ENCODE measurements at regions not wholly inside any gene's neighbourhood (a gene's known extent, or its start where the extent isn't known, plus 50 kb on each side); places are given as distances from the start of the nearest gene placed in this dataset.

DNA sequence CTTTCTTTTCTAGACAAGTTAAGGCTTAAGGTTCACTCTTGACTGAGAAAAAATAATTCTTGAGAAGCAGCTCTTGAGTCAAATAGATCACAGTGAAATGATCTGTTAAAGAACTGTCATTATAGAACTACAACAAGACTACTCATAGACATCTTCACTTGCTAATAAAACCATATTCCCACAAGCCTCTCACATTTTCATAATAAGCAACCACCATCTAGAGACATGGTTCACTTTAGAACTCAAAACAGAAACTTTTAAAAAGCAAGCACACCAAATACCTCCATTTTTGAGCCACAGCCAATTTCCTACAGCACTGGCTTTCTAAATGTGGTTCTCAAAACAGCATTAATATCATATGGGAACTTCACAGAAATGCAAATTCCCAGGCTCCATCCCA is 309.5 kb downstream of the TMA16 start:
- CTCF ChIA-PET, result interaction anchor here (0.7 kb wide), 1 partner anchor 362 kb away, joined by 3 read pairs; no protein-coding TSS in a partner anchor
- intact Hi-C loops (cut with micrococcal nuclease), result no loop called here
- Mint-ChIP-seq H3K27ac (no peak overlapping the region), H3K4me1 (ENCODE audit: low read depth) (no peaks in the 10 kb centered on the region), H3K9me3 (no peaks in the 10 kb centered on the region), H3K27me3 (peaks cover 2% of the 10 kb centered on the region), H3K4me3 (no peak overlapping the region), H3K36me3 (no peaks in the 10 kb centered on the region)
- POLR2A ChIA-PET, result no interaction called here
- DNase-seq, result no peak

DNA sequence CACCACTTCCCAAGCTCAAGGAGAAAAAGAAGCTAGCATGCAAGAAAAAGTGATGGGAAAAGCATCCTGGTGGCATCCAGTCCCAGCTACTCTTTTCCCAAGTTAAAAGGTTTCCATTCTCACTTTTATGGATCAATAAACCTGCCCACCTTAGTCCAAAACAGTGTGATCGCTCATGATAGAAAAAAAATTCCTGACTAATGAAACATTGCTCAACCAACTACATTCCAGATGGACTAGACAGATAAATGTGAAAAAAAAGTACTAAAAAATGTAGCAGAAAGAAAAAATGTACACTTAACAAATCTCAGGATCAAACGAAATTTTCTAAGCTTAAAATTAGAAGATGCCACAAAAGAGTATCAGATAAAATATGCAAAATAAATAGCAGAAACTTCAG is 312.2 kb downstream of the TMA16 start:
- ChIA-PET CTCF (no interaction called here), POLR2A (no interaction called here)
- H3K4me3 Mint-ChIP-seq, result no peak overlapping the region
- intact Hi-C loops (cut with micrococcal nuclease), result no loop called here
- H3K36me3 Mint-ChIP-seq, result no peaks in the 10 kb centered on the region
- no peak for DNase-seq
- no peaks in the 10 kb centered on the region for H3K4me1 Mint-ChIP-seq (ENCODE audit: low read depth)
- no peaks in the 10 kb centered on the region for H3K9me3 Mint-ChIP-seq
- peaks cover 2% of the 10 kb centered on the region for H3K27me3 Mint-ChIP-seq
- no peak overlapping the region for H3K27ac Mint-ChIP-seq

DNA sequence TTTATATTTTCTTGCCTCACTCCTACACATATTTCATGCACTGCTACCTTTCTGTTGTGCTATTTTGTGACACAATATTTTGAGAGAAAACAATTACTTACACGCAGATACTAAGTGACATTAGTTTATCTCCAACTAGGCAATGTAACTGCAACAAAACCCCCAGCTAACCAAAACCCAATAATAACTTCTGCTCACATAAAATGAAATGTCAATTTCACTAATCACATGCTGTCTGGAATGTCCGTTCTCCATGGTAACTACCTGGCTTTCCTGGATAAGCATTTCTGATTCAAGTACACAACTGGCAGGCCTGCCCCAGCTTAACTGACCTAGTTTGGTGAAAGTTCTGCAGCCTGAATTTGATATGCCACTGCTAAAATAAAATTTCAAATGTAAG is 313.5 kb downstream of the TMA16 start:
- no peaks in the 10 kb centered on the region for H3K36me3 Mint-ChIP-seq
- intact Hi-C loops (cut with micrococcal nuclease), result no loop called here
- no peaks in the 10 kb centered on the region for H3K4me1 Mint-ChIP-seq (ENCODE audit: low read depth)
- H3K27ac Mint-ChIP-seq, result no peak overlapping the region
- peaks cover 2% of the 10 kb centered on the region for H3K27me3 Mint-ChIP-seq
- ChIA-PET POLR2A (no interaction called here), CTCF (no interaction called here)
- no peaks in the 10 kb centered on the region for H3K9me3 Mint-ChIP-seq
- no peak for DNase-seq
- H3K4me3 Mint-ChIP-seq, result no peak overlapping the region

DNA sequence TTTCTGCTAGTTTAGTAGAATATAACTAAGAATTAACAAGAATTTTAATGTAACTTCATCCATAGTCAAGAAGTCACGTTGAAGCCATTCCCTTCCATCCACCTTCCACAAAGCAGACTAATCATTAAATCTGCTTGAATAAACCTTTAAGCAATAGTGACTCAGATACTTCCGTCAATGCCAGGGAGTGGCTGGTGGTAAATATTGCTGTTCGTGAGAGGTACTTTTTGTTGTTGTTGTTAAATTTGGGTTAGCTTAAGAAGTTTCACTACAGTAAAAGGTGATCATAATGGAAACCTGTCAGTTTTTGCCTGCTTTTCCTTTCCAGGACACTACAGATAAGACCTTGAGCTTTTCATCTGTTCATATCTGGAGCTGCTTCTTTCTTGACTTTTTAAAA is 316.3 kb downstream of the TMA16 start:
- no peaks in the 10 kb centered on the region for H3K4me1 Mint-ChIP-seq (ENCODE audit: low read depth)

DNA sequence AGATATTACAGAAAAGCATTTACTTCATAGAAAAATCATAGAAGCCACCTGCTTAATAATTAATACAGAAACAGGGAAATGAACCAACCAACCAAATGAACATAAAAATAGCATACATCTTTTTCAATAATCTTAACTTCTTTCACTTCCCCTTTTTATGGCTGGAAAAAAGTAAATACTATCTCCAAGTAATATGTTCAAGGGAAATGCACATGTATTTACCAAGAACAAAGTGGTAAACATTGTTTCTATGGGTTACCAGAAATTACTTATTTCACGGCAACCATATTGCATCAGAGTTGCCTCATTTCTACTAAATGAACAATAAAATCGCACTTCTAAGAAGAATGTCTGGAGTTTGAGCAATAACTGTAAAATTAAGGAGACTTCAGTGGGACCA is 321.3 kb downstream of the TMA16 start:
- POLR2A ChIA-PET, result no interaction called here
- Mint-ChIP-seq H3K27ac (no peak overlapping the region), H3K4me1 (ENCODE audit: low read depth) (no peaks in the 10 kb centered on the region), H3K4me3 (no peak overlapping the region), H3K36me3 (no peaks in the 10 kb centered on the region), H3K9me3 (no peaks in the 10 kb centered on the region), H3K27me3 (no peaks in the 10 kb centered on the region)
- intact Hi-C loops (cut with micrococcal nuclease), result no loop called here
- CTCF ChIA-PET, result no interaction called here
- no peak for DNase-seq

More for the DNA sequence above, 316.3 kb downstream of the TMA16 start:
- no peak overlapping the region for H3K27ac Mint-ChIP-seq
- no peaks in the 10 kb centered on the region for H3K9me3 Mint-ChIP-seq
- peaks cover 2% of the 10 kb centered on the region for H3K27me3 Mint-ChIP-seq
- no peaks in the 10 kb centered on the region for H3K36me3 Mint-ChIP-seq
- ChIA-PET POLR2A (no interaction called here), CTCF (no interaction called here)
- no peak overlapping the region for H3K4me3 Mint-ChIP-seq
- no peak for DNase-seq
- intact Hi-C loops (cut with micrococcal nuclease), result no loop called here

DNA sequence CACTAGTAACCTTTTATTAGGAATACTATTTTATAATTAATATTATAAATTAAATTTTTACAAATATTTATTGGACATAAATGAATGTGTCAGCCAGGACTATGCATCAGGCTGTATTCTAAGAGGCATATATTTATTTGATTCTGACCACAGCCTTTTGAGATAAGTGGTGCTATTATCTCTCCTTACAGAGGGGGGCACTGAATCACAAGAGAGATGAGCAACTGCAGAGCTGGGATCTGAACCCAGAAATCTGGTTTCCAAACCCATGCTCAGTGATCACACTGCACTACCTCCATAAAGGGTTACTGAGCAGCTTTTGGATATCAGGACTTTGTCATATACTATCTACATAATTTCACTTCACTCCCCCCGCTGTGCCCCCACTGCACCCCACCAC is 322.0 kb downstream of the TMA16 start:
- Mint-ChIP-seq H3K9me3 (no peaks in the 10 kb centered on the region), H3K36me3 (no peaks in the 10 kb centered on the region), H3K4me1 (ENCODE audit: low read depth) (no peaks in the 10 kb centered on the region), H3K27me3 (no peaks in the 10 kb centered on the region), H3K4me3 (no peak overlapping the region), H3K27ac (no peak overlapping the region)
- no peak for DNase-seq
- ChIA-PET CTCF (no interaction called here), POLR2A (no interaction called here)
- intact Hi-C loops (cut with micrococcal nuclease), result no loop called here

DNA sequence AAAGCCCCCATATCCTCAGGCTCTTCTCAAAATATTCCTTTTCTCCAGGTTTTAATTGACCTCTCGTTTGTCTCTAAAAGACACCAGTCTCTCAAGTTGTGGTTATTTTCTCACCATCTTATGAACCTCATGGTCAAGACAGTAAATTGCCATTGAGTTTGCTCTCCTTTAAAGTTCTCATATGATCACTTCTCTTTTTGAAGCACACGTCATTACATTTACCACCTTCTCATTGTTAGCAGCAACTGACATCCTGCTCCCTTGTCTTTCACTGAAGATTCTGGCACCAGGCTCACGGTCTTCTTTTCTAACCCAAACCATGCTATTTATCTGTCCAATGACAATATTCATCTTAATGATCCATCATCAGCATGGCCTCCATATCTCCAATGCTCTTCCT is 324.2 kb downstream of the TMA16 start:
- ChIA-PET CTCF (no interaction called here), POLR2A (no interaction called here)
- intact Hi-C loops (cut with micrococcal nuclease), result no loop called here
- H3K4me1 Mint-ChIP-seq (ENCODE audit: low read depth), result no peaks in the 10 kb centered on the region
- H3K27me3 Mint-ChIP-seq, result no peaks in the 10 kb centered on the region
- no peaks in the 10 kb centered on the region for H3K36me3 Mint-ChIP-seq
- H3K4me3 Mint-ChIP-seq, result no peak overlapping the region
- no peaks in the 10 kb centered on the region for H3K9me3 Mint-ChIP-seq
- DNase-seq, result no peak
- no peak overlapping the region for H3K27ac Mint-ChIP-seq

DNA sequence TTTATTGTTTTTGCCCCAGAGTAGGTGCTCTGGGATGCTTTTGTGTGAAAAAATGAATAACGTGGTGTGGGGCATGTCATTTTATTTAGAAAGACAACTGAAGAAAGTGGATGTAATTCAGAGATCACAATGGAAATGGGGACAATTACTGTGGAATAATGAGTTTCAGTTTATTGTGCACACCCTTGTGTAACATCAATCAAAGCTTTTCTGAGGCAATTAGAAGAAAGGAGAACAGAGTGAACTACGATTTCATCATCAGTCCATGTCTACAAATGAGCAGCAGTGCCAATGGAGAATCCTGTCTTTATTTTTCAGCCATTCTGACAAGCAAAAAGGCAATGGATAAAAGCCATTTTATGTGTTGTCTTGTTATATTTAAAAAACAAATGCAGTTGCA is 339.2 kb downstream of the TMA16 start:
- ChIA-PET POLR2A (no interaction called here), CTCF (no interaction called here)
- intact Hi-C loops (cut with micrococcal nuclease), result no loop called here
- H3K9me3 Mint-ChIP-seq, result no peaks in the 10 kb centered on the region
- H3K4me3 Mint-ChIP-seq, result no peak overlapping the region
- DNase-seq, result no peak
- H3K4me1 Mint-ChIP-seq (ENCODE audit: low read depth), result no peaks in the 10 kb centered on the region
- no peaks in the 10 kb centered on the region for H3K27me3 Mint-ChIP-seq
- H3K27ac Mint-ChIP-seq, result no peak overlapping the region
- H3K36me3 Mint-ChIP-seq, result no peaks in the 10 kb centered on the region

DNA sequence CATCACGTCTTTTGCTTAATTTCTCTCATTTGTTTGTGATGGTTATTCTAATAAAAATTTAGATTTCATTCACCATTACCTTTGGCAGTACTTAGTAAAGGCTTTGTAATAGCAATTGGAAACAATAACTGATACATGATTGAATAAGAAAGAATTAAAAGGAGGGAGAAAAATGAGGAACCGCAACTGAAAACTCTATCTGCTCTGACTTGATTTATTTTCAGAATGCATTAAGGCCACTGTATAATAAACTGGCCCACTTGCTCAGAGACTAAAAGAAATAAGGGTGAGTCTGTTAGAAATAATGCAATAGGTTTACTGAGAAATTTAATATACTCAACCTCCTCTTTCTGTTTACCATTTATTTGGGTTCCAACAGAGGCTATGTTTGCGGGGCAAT is 351.5 kb downstream of the TMA16 start:
- no peaks in the 10 kb centered on the region for H3K4me1 Mint-ChIP-seq (ENCODE audit: low read depth)
- H3K27me3 Mint-ChIP-seq, result no peaks in the 10 kb centered on the region
- H3K9me3 Mint-ChIP-seq, result no peaks in the 10 kb centered on the region
- POLR2A ChIA-PET, result no interaction called here
- DNase-seq, result no peak
- CTCF ChIA-PET, result no interaction called here
- intact Hi-C loops (cut with micrococcal nuclease), result no loop called here
- H3K36me3 Mint-ChIP-seq, result no peaks in the 10 kb centered on the region
- H3K27ac Mint-ChIP-seq, result no peak overlapping the region
- H3K4me3 Mint-ChIP-seq, result no peak overlapping the region

DNA sequence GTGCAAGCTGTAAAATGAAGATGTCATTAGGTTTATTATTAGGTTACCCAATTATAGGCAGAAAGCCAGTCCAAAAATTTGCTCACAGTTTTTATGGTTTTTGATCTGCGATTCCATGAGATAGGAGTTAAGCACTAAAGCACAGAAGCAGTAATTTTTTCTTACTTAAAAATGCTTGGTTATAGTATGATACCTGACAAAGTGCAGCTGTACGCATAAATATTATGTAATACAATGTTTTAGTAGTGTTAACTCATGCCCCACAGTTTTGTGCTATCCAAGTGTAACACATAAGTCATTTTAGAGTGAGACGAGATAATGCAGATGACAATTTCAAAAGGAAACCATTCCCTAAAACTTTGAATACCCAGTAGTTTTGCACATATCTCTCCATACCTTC is 357.8 kb downstream of the TMA16 start:
- ChIA-PET CTCF (no interaction called here), POLR2A (no interaction called here)
- Mint-ChIP-seq H3K4me1 (ENCODE audit: low read depth) (no peaks in the 10 kb centered on the region), H3K27me3 (no peaks in the 10 kb centered on the region), H3K9me3 (no peaks in the 10 kb centered on the region), H3K36me3 (no peaks in the 10 kb centered on the region), H3K27ac (no peak overlapping the region), H3K4me3 (no peak overlapping the region)
- intact Hi-C loops (cut with micrococcal nuclease), result no loop called here
- DNase-seq, result no peak

DNA sequence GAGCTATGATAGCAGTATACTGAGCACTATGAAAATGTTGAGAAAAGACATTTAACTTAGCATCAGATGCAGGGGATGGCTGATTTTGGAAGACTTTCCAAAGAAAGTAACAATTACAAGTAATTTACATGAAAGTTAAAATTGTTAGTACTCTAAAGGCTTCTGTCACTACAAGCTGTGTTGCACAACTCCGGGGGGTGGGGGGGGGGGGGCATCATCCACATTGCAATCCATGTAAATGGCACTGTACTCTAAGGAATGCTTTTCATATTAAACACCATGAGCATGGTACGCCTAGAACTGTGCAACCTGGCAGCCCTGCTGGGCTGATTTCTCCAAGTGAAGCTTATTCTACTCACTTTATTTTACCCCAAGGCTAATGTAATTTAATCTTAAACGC is 363.4 kb downstream of the TMA16 start:
- Mint-ChIP-seq H3K36me3 (no peaks in the 10 kb centered on the region), H3K4me1 (ENCODE audit: low read depth) (no peaks in the 10 kb centered on the region), H3K4me3 (no peak overlapping the region), H3K9me3 (no peaks in the 10 kb centered on the region), H3K27ac (no peak overlapping the region), H3K27me3 (peaks cover 1% of the 10 kb centered on the region)
- ChIA-PET POLR2A (no interaction called here), CTCF (no interaction called here)
- DNase-seq, result no peak
- intact Hi-C loops (cut with micrococcal nuclease), result no loop called here

DNA sequence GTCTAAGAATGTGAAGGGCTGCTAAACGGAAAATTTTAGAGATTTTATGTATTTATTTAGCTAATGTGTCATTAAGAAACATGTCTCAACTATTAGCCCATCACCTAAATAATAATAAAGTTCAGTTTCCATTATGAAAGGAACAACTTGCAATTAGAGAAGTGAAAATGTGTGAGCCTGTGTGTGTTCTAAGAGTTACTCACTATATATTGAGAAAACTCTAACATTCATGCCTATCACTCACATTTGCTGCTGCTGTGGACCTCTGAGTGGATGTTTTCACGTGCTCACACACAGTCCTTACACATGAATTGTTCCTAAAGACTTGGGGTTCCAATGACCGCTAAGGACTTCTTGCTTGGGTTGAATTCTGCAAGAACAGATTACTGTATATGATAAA is 364.0 kb downstream of the TMA16 start:
- no peak for DNase-seq
- POLR2A ChIA-PET, result no interaction called here
- Mint-ChIP-seq H3K4me3 (no peak overlapping the region), H3K36me3 (no peaks in the 10 kb centered on the region), H3K27ac (no peak overlapping the region), H3K27me3 (peaks cover 1% of the 10 kb centered on the region), H3K9me3 (no peaks in the 10 kb centered on the region), H3K4me1 (ENCODE audit: low read depth) (no peaks in the 10 kb centered on the region)
- intact Hi-C loops (cut with micrococcal nuclease), result no loop called here
- CTCF ChIA-PET, result no interaction called here

DNA sequence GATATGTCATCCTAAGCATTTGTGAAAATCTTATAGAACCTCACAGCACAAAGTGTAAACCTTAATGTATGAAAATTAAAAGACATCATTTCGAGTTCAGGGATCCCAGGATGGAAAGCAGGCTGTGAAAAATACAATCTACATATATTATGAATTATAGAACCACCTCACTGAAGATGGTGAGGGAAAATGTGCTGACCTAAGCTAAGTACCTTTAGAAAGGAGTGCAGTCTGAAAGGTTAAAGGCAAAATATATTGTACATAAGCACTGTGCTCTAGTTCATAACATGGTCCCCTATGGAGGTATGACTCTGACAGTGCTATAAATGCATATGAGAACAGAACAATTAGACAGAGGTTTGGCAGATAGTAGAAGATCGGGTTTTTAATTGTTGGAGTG is 368.6 kb downstream of the TMA16 start:
- ChIA-PET POLR2A (no interaction called here), CTCF (no interaction called here)
- Mint-ChIP-seq H3K4me1 (ENCODE audit: low read depth) (no peaks in the 10 kb centered on the region), H3K9me3 (no peaks in the 10 kb centered on the region), H3K27me3 (peaks cover 1% of the 10 kb centered on the region), H3K36me3 (no peaks in the 10 kb centered on the region), H3K27ac (no peak overlapping the region), H3K4me3 (no peak overlapping the region)
- intact Hi-C loops (cut with micrococcal nuclease), result no loop called here
- DNase-seq, result no peak

DNA sequence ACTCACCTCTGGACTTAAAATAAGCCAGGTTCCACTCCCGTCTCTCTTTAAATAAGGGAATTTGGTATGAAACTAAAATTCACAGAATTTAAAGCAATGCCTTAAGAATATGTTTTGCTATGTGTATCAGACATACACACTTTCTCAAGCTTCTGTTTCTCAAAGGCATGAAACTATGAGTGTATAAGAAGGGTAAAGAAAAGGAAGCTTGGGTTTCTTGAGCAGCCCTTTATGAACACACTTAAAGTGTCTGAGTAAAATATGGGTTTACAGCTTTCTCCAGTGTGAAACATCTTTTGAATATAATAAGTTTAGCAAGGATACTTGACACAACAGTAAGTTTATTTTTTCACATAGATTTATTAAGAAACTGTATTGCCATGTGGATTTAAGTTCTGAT is 370.5 kb downstream of the TMA16 start:
- intact Hi-C loops (cut with micrococcal nuclease), result no loop called here
- Mint-ChIP-seq H3K27me3 (no peaks in the 10 kb centered on the region), H3K36me3 (no peaks in the 10 kb centered on the region), H3K4me1 (ENCODE audit: low read depth) (no peaks in the 10 kb centered on the region), H3K9me3 (no peaks in the 10 kb centered on the region), H3K4me3 (no peak overlapping the region), H3K27ac (no peak overlapping the region)
- DNase-seq, result no peak
- ChIA-PET POLR2A (no interaction called here), CTCF (no interaction called here)

Data from activated CD4-positive, alpha-beta memory T cell treated with anti-CD3 and anti-CD28 coated beads for 36 hours (primary cell).